Endothelial cell of umbilical vein (primary cell): ENCODE measurements at regions not wholly inside any gene's neighbourhood (a gene's known extent, or its start where the extent isn't known, plus 50 kb on each side); places are given as distances from the start of the nearest gene placed in this dataset.

Experiments
- BruUV-seq: library from RNA; stranded (reverse); fragments of 400-500 nt; replicated peaks from 2 replicates; lab custom pipeline; 2021; lab: Mats Ljungman, UMichigan
- CTCF ChIA-PET: fragments of 300-600, 350-600 bp; sonication (Branson Sonifier 250); formaldehyde crosslinking; loops from one replicate; lab custom pipeline; 2021; ENCODE audit warnings: antibody characterized with exemption, inconsistent platforms; lab: Charles Lee
- POLR2A ChIA-PET: fragments of 300-600, 350-600 bp; sonication (Branson Sonifier 250); formaldehyde crosslinking; loops from one replicate; lab custom pipeline; 2021; ENCODE audit warnings: antibody characterized with exemption, inconsistent platforms; lab: Charles Lee
- DNase-seq: peaks from one replicate; pipeline ENCODE4 v3.0.0-alpha.2; 2011; ENCODE audit warnings: low read depth, low spot score
- FAIRE-seq: peaks from 2 replicates; lab custom pipeline; 2011; peaks lifted over from hg19 to GRCh38; lab: Jason Lieb, UNC
- H2AFZ ChIP-seq: 2 replicates; pipeline ENCODE4 v1.6.0; 2012; ENCODE audit warnings: low read depth, low read length, control low read depth, inconsistent platforms
- H3K27ac ChIP-seq: 2 replicates; pipeline ENCODE4 v1.5.1; 2011; ENCODE audit warnings: low read depth, mild to moderate bottlenecking, control low read depth, low read length, moderate library complexity; ENCODE audit not compliant: insufficient read depth
- H3K27me3 ChIP-seq, 2 experiments: 2 replicates each; pipeline versions ENCODE4 v1.6.0 to v1.6.1; 2011; ENCODE audit warnings: low read length in 2 of 2, mixed read lengths in 1 of 2; ENCODE audit not compliant: control insufficient read depth in 2 of 2, insufficient read depth in 2 of 2
- H3K36me3 ChIP-seq, 2 experiments: 2 replicates in 1 of 2; 3 replicates in 1 of 2; pipeline ENCODE4 v1.5.1; 2011; ENCODE audit warnings: low read length in 2 of 2, mild to moderate bottlenecking in 1 of 2, moderate library complexity in 1 of 2; ENCODE audit not compliant: control insufficient read depth in 2 of 2, insufficient read depth in 2 of 2; ENCODE audit errors: extremely low read depth in 1 of 2
- H3K4me1 ChIP-seq: 3 replicates; pipeline ENCODE4 v1.5.1; 2011; ENCODE audit warnings: mild to moderate bottlenecking, low read length; ENCODE audit not compliant: control insufficient read depth, insufficient read depth; ENCODE audit errors: extremely low read depth
- H3K4me2 ChIP-seq: 2 replicates; pipeline ENCODE4 v1.6.1; 2011; ENCODE audit warnings: low read length, control low read depth, mixed read lengths; ENCODE audit not compliant: insufficient read depth
- H3K4me3 ChIP-seq, 3 experiments: fragments of 200-600 bp in 1 of 3; sonication (generic), shearing (Covaris generic) in 1 of 3; replicated peaks in 1 of 3; 2 replicates each; pipeline ENCODE4 v1.5.1; 2011 to 2016; ENCODE audit warnings: control low read depth in 3 of 3, low read length in 3 of 3, mild to moderate bottlenecking in 2 of 3, inconsistent platforms in 1 of 3, low read depth in 1 of 3, moderate library complexity in 1 of 3; ENCODE audit not compliant: insufficient read depth in 1 of 3
- H3K79me2 ChIP-seq: 2 replicates; pipeline ENCODE4 v1.6.0; 2012; ENCODE audit warnings: low read length, inconsistent platforms; ENCODE audit not compliant: control insufficient read depth, insufficient read depth
- H3K9ac ChIP-seq: replicated peaks from 2 replicates; pipeline ENCODE3; 2011; ENCODE audit warnings: low read length, control low read depth; ENCODE audit not compliant: insufficient read depth; ENCODE audit errors: extremely low read depth
- H3K9me1 ChIP-seq: replicated peaks from 3 replicates; pipeline ENCODE4 v1.6.0; 2011; ENCODE audit warnings: mild to moderate bottlenecking, low read length; ENCODE audit not compliant: control insufficient read depth, insufficient read depth; ENCODE audit errors: extremely low read depth
- H3K9me3 ChIP-seq: replicated peaks from 2 replicates; pipeline ENCODE4 v1.5.1; 2012; ENCODE audit warnings: low read length, inconsistent platforms; ENCODE audit not compliant: control insufficient read depth, insufficient read depth
- H4K20me1 ChIP-seq: replicated peaks from 2 replicates; pipeline ENCODE3; 2011; ENCODE audit warnings: mild to moderate bottlenecking, low read length; ENCODE audit not compliant: control insufficient read depth, insufficient read depth; ENCODE audit errors: extremely low read depth
- CTCF ChIP-seq, 2 donors: IDR thresholded peaks; 1 replicate in 1 of 2; 2 replicates in 1 of 2; pipeline ENCODE4 v1.5.1; 2011; ENCODE audit warnings: low read length in 2 of 2, mild to moderate bottlenecking in 2 of 2, moderate library complexity in 2 of 2, control low read depth in 1 of 2, inconsistent platforms in 1 of 2, low read depth in 1 of 2; ENCODE audit not compliant: insufficient read depth in 1 of 2; ENCODE audit errors: extremely low read depth in 1 of 2
- EZH2 ChIP-seq: IDR thresholded peaks from 2 replicates; pipeline ENCODE4 v1.6.1; 2012; ENCODE audit warnings: borderline replicate concordance, low read depth, mild to moderate bottlenecking, moderate library complexity, low read length, inconsistent platforms; ENCODE audit not compliant: severe bottlenecking
- FOS ChIP-seq: IDR thresholded peaks from 2 replicates; pipeline ENCODE4 v1.6.1; 2011; ENCODE audit warnings: mild to moderate bottlenecking, low read length, moderate library complexity, borderline replicate concordance; ENCODE audit not compliant: insufficient read depth
- GATA2 ChIP-seq: IDR thresholded peaks from 2 replicates; pipeline ENCODE4 v1.7.0; 2011; ENCODE audit warnings: low read depth, mild to moderate bottlenecking, moderate library complexity, mixed read lengths, low read length; ENCODE audit not compliant: insufficient read length, insufficient read depth
- JUN ChIP-seq: IDR thresholded peaks from 2 replicates; pipeline ENCODE4 v1.6.1; 2011; ENCODE audit warnings: borderline replicate concordance, low read depth; ENCODE audit not compliant: insufficient read length, insufficient read depth
- MAX ChIP-seq: IDR thresholded peaks from 2 replicates; pipeline ENCODE4 v1.6.1; 2011; ENCODE audit not compliant: insufficient read depth, insufficient read length
- MYC ChIP-seq: IDR thresholded peaks from one replicate; pipeline ENCODE4 v1.6.1; 2011; ENCODE audit warnings: mild to moderate bottlenecking, low read depth, low read length
- POLR2A ChIP-seq: IDR thresholded peaks from 2 replicates; pipeline ENCODE4 v1.6.1; 2012; ENCODE audit warnings: low read depth, mild to moderate bottlenecking, control low read depth, low read length
- POLR2AphosphoS5 ChIP-seq: IDR thresholded peaks from 2 replicates; pipeline ENCODE4 v1.6.1; 2012; ENCODE audit warnings: low read depth, mild to moderate bottlenecking, control low read depth, low read length, moderate library complexity; ENCODE audit not compliant: insufficient read depth
- dilution Hi-C: fragments of 300-500 bp; cut with MboI; formaldehyde crosslinking; loops from one replicate; pipeline ENCODE4 v1.15.0; 2019; ENCODE audit warnings: low sequenced_read_pairs; ENCODE audit not compliant: extremely low pct_ligation_motif_present
- intact Hi-C: fragments of 100-400 bp; cut with micrococcal nuclease; formaldehyde crosslinking; loops from one replicate; pipeline ENCODE4 v1.10.0; 2022

- no peak for TF ChIP-seq GATA2
- no peak for TF ChIP-seq MYC
- no peak for TF ChIP-seq POLR2A
- TF ChIP-seq FOS: no peak
- no peak for TF ChIP-seq JUN
- no peak for TF ChIP-seq EZH2
- TF ChIP-seq POLR2AphosphoS5: no peak
- no peak for TF ChIP-seq CTCF (IDR thresholded peaks at IDR 0.05; ENCODE audit: extremely low read depth in 1 of 2, insufficient read depth in 1 of 2, low read depth in 1 of 2, low read length in 2 of 2)
- no peak for TF ChIP-seq MAX
- no peak overlapping the region for H3K4me2 ChIP-seq
- H3K27ac ChIP-seq: no peak overlapping the region
- ChIA-PET POLR2A (no interaction called here), CTCF (no interaction called here)
- H3K79me2 ChIP-seq: no peaks in the 10 kb centered on the region
- no peaks in the 10 kb centered on the region for H4K20me1 ChIP-seq
- H3K9me3 ChIP-seq: no peaks in the 10 kb centered on the region
- dilution Hi-C loops (no loop called here), intact Hi-C loops (no loop called here)
- no peak overlapping the region for H2AFZ ChIP-seq
- no peak overlapping the region for H3K4me3 ChIP-seq
- no peak overlapping the region for H3K9ac ChIP-seq
- H3K9me1 ChIP-seq: no peaks in the 10 kb centered on the region
- no peak for FAIRE-seq
- no TSS peak for BruUV-seq
- H3K27me3 ChIP-seq: peaks cover 0 to 2% of the 10 kb centered on the region in 2 experiments
- H3K36me3 ChIP-seq: no peaks in the 10 kb centered on the region
- no peaks in the 10 kb centered on the region for H3K4me1 ChIP-seq
- DNase-seq: no peak
These were observed 216.5 kb downstream of the QKI start for GRCh38 chr6:163630991-163631390.
